ENCODE measurements at regions not wholly inside any gene's neighbourhood (a gene's known extent, or its start where the extent isn't known, plus 50 kb on each side); places are given as distances from the start of the nearest gene placed in this dataset.
"Not testable (repeated sequence)": the region's sequence is repeated elsewhere in the genome, so short reads cannot be mapped to it uniquely, and the experiment has no call there.

DNA sequence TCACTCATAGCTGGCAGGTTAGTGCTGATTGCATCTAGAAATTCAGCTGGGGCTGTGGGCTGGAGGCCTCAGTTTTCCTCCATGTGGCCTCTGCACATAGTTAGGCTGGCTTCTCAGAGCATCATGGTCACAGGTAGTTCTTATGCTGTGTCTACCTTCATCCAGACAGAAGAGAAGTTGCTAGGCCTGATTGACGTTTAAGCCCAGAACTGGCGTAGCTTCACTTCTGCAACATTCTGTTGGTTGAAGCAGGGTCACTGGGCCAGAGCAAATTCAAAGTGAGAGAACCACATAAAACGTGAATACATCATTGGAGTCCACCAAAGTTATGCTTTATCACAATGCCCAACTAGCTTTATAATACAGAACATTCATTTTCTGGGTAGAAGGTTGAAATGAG is 116.0 kb downstream of the SPP2 start:
- no peak for DNase-seq (ENCODE audit: low read depth in 2 of 2, low spot score in 1 of 2)

DNA sequence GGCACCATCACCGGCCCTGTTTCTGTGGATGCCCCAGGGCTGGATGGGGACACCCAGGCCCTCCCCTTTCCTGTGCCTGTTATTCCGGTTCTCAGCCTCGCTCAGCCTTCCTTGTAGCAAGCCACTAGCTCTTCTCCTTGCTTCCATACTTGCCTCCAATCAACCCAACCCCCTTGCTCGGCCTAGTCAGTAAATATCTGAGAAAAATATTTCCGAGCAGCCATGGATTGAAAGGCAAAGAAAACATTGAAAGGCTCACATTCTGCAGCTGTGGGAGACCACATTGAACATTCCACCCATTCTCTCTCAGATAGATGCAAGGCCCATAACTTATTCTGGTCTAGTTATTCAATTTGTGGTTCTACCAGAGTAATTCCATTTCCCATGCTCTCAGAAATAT is 114.9 kb downstream of the SPP2 start:
- DNase-seq (ENCODE audit: low read depth in 2 of 2, low spot score in 1 of 2): no peak

DNA sequence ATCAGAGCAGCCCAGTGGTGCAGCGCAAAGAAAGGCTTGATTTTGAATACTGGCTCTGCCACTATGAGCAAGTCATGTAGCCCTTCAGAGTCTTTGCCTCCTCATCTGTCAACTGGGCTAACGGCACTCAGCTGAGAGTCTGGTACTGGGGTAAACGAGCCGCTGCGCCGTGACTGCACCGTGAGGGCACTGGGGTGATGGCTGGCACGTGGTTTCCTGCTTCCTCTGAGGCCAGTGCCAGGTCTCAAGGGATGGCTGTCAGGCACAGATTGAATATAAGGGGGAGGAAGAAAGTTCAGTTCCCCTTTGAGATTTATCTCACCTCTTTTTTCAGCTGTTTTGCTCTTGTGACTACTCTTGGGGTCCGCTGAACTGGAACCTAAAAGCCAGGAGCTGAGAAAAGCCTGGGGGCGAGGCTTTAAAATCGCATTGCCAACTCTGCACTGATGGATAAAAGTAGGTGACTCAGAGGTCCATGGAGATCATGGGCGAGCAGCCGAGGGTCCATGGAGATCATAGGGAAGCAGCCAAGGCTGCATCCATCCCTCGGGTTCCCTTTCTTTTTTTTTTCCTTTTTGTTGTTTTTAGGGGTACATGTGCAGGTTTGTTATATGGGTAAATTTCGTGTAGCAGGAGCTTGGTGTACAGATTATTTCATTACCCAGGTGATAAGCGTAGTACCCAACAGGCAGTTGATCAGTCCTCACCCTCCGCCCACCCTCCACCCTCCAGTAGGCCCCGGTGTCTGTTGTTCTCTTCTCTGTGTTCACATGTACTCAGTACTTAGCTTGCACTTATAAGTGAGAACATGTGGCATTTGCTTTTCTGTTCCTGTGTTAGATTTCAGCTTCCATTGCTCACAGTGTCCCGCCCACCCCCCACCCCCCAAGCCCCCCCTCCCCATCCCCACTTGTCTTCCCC is 114.3 kb downstream of the SPP2 start:
- peak; percentile 19 to 25 for DNase-seq (ENCODE audit: low read depth in 2 of 2, low spot score in 1 of 2)

DNA sequence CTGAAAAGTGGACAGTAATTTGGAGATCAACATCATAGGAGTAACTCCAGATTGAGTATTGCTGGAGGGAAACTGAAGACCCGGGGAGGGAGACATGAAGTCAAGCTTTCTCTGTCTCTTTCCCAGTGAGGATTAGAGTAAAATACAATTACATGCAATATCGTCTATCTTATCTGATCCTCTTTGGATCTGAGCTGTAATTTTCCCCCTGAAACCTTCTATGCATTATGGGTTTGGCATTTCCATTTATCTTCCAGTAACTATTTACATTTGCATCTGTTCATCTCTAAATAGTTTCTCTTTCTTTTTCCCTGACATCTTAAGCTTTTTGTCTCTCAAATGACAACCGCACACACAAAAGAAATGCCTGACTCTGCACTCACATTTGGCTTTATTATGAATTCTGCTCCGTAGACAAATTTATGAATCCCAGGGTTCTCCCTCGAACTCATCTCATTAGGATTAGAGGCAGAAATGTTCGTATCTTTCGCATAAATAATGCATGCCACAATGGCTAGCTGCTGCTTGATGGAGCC is 113.1 kb downstream of the SPP2 start:
- no peak for DNase-seq (ENCODE audit: low read depth in 2 of 2, low spot score in 1 of 2)

DNA sequence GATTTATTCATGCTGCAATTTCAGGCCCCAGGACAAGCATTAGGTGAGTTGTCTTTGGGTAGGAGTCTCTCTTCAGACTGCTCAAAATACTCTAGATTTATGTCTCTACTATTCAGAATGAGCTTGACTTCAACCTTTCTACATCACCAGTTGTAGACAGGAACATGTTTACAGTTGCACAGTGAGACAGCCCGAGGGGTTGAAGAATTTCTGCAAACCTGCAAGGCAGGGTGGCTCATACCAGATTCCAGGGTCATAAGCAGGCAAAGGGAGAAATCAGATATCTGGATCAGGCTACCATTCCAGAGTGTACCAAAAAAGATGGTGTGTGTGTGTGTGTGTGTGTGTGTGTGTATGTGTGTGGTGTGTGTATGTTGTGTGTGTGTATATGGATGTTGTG is 112.4 kb downstream of the SPP2 start:
- DNase-seq (ENCODE audit: low read depth in 2 of 2, low spot score in 1 of 2): no peak

DNA sequence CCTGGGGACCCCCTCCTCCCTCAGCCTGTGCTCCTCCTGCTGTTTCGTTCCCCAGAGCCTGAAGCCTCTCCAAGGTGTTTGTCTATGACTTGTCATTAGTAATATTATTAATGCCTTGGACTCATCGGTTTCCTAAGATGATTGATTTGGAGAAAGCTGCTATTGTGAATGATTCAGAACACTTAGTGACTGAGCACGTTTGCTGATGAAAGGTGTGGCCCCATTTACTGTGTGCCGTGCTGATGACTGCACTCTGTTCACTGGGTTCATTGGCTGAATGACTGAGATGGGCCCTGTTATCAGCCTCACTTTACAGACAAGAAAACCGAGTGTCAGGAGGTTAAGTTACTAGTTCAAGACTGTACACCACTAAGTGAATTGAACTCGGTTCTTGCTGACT is 111.4 kb downstream of the SPP2 start:
- DNase-seq (ENCODE audit: low read depth in 2 of 2, low spot score in 1 of 2): no peak

DNA sequence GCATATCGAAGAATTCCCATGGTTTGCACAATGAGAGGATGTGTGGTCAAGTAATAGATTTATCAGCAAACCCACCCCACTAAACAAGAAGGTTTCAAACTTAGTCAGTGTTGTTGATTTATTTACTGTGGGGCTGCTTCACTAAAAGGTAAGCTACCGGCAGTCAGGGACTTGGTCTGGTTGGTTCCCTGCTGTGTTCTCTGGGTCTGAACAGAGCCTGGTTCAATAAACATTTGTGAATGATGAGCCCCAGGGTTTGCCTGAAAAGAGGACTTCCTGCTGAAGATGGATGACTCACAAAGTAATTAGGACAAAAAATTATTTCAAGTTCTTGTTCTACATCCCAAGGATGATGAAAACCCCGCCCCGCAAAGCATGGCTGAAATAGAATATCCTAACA is 108.3 kb downstream of the SPP2 start:
- no peak for DNase-seq (ENCODE audit: low read depth in 2 of 2, low spot score in 1 of 2)

DNA sequence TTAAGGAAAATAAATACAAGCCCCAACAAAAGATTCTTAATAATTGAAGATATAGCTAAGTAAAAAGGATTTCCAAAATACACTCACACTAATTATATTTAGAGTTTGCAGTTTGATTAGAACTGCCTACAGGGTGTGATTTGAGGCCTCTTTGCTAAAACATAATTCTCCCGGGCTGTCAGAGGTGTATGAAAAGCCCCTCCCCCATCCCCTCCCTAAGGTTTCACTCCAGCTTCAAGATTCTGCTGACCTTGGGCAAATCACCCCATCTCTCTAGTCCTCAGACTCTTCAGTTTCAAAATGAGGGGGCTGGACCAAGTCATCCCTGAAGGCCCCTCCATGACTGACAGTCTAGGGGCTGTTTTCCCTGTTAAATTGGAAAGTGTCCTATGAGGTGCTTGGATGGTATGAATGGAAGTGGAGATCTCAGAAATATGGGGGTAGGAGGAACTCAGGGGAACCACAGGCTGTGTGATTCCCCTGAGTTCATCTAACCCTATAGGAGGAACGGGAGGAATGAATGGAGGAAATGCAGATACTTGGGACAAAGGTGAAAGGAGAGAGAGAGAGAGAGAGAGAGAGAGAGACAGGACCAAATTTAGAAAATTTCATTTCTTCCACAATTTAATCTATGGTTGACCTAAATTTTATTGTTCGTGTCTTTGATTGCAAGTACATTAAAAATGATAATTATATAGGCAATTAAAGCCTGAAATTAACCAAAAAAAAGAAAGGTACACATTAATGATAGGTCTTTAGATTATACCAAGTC is 107.5 kb downstream of the SPP2 start:
- DNase-seq (ENCODE audit: low read depth in 2 of 2, low spot score in 1 of 2): no peak

DNA sequence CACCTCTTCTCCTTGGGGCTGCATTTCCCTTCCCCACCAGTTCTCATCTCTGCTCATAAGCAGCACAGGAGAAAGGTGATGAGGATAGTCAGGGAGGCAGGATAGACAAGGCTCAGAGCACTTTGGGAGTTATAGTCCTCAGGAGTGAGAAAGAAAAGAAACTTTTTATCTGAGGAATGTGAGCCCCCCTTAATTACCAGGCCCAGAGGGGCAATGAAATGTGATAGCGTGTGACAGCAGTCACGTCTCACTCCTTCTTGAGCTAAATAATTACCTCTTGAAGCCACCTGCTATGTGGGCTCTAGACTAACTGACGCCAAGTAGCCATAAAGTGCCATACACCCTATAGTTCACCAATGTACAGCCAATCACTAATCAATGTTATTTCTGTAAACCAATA is 105.8 kb downstream of the SPP2 start:
- no peak for DNase-seq (ENCODE audit: low read depth in 2 of 2, low spot score in 1 of 2)

DNA sequence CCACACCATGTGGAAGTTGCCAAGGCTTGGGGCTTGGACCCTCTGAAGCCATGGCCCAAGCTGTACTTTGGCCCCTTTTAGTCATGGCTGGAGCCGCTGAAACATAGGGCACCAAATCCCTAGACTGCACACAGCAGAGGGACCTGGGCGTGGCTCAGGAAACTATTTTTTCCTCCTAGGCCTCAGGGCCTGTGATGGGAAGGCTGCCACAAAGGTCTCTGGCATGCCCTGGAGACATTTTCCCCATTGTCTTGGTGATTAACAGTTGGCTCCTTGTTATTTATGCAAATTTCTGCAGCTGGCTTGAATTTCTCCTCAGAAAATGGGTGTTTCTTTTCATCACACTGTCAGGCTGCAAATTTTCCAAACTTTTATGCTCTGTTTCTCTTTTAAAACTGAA is 102.3 kb downstream of the SPP2 start:
- DNase-seq (ENCODE audit: low read depth in 2 of 2, low spot score in 1 of 2): not testable (repeated sequence)

DNA sequence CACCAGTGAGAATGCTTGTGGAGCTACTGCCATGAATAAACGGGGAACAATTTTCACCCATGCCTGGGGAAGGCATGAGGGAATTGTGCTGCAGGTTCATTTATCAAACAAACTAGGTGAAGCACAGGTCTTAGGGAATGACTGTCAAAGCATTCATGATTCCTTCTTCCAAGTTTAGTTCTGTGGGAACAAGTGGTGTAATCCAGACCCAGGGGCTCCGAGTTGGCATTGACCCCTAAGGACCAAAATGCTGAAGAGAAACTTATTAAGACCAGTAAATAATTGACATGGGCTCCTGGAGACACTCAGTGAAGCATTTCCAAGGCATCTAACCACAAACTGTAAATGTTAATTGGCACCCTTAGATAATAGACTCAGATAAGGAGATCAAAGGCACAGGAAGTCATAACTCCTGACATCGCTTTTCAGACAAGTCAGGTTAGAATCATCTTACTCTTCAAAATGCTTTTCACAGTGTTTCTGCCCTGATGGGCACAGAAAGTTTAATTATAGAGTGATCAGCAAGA is 96.9 kb downstream of the SPP2 start:
- no peak for DNase-seq (ENCODE audit: low read depth in 2 of 2, low spot score in 1 of 2)

DNA sequence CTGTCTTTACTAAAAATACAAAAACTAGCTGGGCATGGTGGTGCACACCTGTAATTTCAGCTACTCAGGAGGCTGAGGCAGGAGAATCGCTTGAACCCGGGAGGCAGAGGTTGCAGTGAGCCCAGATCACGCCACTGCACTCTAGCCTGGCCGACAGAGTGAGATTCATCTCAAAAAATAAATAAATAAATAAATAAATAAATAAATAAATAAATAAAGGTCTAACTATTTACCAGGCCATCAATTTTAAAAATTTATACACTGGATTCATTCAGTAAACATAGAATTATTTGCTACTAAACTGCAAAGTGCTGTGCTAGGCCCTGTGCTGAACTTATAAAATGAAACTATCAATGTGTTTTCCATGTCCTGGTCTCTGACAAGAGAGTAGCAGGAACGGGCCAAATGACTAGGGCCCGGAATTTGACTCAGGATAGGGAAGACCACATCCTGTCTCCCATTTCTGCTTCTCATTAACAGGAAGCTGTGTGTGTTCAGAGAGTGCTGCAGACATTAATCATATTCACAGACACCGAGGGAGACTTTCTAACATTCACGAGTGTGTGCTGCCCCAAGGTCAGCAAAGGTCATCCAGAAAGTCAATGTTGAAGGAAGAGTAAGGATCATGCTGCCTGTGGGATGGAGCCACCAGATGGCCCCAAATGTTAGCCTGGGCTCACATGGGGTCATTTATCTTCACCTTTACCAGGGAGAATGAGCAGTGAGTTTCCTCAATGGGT is 95.8 kb downstream of the SPP2 start:
- no peak for DNase-seq (ENCODE audit: low read depth in 2 of 2, low spot score in 1 of 2)

DNA sequence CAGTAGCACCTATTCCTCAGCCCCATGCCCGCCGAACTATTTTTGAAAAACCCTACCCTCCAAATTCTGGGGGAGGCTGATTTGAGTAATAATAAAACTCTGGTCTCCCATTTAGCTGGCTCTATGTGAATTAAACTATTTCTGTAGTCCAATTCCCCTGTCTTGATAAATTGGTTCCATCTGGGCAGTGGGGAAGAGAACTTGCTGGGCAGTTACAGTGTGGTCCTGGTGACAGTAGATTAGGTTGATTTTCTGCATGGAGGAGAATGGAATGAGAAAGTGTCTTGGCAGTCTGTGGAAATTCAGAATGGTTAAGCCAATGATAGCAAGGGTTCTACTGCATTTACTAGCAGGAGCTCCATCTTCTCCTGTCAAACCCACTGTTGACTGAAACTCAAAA is 95.0 kb downstream of the SPP2 start:
- no peak for DNase-seq (ENCODE audit: low read depth in 2 of 2, low spot score in 1 of 2)

DNA sequence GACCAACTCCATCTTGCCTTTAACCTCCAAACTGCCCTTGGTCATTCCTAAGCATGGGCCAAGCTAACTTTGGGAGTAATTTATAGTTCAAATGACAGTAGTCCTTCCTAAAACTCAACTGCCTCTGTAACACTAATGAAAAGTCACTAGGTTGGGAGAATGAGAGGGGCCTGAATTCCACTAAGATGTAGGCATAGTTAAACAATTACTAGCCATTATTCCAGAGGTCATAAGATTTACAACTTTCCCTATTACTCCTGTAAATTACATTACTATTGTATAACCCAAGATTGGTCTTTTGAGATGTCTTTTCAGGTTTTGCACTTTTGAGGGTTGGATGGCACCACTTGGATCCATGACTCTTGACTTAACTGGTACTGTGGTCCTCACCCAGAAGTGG is 94.6 kb downstream of the SPP2 start:
- no peak for DNase-seq (ENCODE audit: low read depth in 2 of 2, low spot score in 1 of 2)

DNA sequence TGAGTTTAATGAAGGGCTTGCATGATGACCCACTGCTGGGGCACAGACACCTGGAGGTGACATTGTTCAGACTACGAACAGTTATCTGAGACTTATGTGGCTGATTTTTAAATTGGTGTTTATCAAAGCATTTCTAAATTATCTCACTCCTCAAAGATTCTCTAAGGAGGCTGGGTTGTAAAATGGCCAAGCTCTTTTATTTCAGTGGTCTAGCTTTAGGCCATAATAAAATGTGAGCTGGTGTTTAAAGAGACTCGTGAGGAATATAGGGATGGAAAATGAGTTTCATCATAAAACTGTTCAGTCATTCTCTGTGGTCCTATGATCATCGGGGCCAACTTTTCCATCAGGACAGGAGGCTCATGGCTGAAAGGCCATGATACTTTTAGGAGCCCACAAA is 93.4 kb downstream of the SPP2 start:
- DNase-seq (ENCODE audit: low read depth in 2 of 2, low spot score in 1 of 2): no peak

DNA sequence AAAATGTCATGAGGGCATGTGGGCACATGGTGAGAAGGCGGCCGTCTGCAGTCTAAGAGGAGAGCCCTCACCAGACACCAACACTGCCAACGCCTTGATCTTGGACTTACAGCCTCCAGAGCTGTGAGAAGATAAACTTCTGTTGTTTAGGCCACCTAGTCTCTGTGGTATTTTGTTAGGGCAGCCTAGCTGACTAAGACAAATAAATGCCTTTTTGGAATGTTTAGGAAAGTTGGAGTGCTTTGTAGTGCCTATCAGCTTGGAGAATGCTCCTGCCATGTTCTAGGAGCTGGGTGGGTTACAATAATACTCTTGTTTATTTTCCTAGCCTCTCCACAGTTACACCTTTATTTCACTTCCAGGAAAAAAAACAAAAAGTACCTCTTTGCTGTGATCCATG is 92.0 kb downstream of the SPP2 start:
- no peak for DNase-seq (ENCODE audit: low read depth in 2 of 2, low spot score in 1 of 2)

DNA sequence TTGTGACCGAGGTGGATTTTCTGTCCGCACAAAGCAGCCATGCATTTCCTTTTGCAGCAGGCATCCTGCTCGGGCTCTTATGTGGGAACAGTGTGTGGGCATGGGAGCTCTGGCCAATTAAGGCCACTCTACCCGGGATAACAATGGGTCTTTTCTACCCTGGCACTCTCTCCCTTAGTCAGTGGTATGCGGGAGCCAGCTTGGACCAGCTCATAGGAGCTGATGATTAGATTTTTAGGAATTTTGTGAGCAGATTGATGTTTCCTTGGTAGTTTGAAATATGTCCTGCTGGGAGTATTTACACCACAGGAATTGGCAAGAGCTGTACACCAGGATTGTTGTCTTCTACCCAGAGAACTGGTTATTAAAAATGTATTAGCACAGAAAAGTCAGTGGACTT is 89.3 kb downstream of the SPP2 start:
- no peak for DNase-seq (ENCODE audit: low read depth in 2 of 2, low spot score in 1 of 2)

DNA sequence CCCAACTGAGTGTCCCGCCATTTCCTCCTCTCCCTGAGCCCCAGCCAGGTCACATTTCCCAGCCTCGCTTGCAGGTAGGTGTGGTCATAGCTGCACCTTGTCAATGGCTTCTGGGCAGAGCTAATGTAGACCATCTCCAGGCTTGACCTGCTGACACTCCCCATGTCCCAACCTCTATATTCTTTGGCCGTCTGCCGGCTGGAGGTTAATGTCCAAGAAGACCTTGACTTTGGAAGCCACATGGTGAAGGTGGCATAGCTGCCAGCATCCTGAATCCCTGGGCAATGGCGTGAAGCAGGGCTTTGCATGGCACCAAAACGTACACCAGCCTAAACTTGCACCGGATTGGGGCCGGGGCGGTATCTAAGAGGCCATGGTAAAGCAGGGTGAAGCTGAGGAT is 88.3 kb downstream of the SPP2 start:
- no peak for DNase-seq (ENCODE audit: low read depth in 2 of 2, low spot score in 1 of 2)

DNA sequence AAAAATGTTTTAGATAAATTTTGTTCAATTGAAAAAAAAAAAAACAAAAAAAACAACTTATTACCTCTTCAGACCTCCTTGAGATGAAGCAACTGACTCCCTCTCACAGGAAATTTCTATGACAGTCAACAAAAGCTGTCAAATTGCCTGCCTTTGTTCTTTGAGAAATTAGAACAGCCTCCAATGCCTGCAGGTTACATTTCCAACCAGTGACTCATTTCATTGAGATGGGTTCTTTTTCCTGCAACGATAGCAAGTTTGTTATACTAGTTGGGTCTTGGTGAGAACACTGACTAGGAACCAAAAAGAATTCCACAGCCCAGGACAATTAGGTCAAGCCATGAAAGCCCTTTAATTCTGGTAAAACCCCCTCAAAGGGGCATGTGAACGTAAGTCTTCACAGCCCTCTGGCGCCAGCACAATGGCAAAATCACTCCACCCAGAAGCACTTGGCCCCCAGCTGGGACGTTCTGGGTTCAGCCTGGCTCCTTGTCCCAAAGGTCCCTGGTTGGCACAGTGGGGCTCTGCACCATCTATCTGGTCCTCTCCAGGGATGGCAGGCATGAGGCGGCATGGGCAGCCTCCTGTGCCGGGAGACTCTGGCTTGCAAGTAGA is 87.0 kb downstream of the SPP2 start:
- no peak for DNase-seq (ENCODE audit: low read depth in 2 of 2, low spot score in 1 of 2)

DNA sequence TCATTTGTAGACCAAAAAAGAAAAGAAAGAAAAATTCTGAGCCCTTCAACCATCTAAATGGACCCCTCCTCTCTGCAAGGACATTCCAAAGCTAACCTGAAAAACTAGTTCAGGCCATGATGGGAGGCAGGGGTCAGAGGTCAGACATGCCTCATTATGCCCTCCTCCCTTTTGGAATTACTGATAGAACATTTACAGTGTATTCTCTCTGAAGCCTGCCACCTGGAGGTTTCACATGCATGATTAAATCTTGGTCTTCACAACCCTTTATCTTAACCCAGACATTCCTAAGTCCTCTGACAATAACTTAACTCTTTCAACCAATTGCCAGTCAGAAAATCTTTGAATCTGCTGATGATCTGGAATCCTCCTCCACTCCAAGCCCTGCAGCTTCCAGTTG is 86.0 kb downstream of the SPP2 start:
- DNase-seq (ENCODE audit: low read depth in 2 of 2, low spot score in 1 of 2): no peak

DNA sequence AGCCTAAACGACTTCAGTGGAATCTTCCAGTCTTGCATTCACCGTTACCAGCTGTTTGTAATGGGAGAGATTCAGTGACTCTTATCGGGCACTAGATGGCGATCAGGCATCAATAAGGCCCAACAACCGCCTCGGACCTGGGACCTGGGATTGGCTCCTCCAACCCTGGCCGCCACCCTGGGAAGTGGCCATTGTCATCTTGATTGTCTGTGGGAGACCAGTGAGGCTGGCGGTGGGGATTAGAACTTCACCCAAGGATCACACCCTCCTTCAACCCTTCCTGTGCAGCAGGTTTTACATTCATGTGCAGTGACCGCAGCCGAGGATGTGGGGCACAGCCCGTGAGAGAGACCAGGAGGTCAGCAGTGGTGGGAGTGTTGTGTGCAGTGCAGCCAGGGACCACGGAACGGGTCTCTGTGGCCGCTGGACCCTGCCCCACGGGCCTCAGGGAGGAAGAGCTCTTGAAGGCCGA is 85.3 kb downstream of the SPP2 start:
- DNase-seq (ENCODE audit: low read depth in 2 of 2, low spot score in 1 of 2): peak in 1 of 2 donors; percentile 6
